HepG2 (cell line): ENCODE measurements at regions not wholly inside any gene's neighbourhood (a gene's known extent, or its start where the extent isn't known, plus 50 kb on each side); places are given as distances from the start of the nearest gene placed in this dataset.

Experiments
- ATAC-seq: fragments of 200-7000 bp; cut with Tn5 transposase; 3 replicates; pipeline ENCODE4 v1.9.1; 2020; ENCODE audit warnings: mild to moderate bottlenecking, moderate library complexity
- BruUV-seq: library from RNA; stranded (reverse); fragments of 400-500 nt; replicated peaks from 2 replicates; lab custom pipeline; 2021; lab: Mats Ljungman, UMichigan
- CTCF ChIA-PET: fragments of 300-600 bp; formaldehyde crosslinking; extraction: SDS; loops from one replicate; lab custom pipeline; 2021; ENCODE audit warnings: low total read pairs, inconsistent platforms, low intra/inter-chr PET ratio; lab: Yijun Ruan, JAX
- POLR2A ChIA-PET: fragments of 350-600 bp; sonication (Branson Sonifier 250); formaldehyde crosslinking; loops from one replicate; lab custom pipeline; 2020; ENCODE audit warnings: antibody characterized with exemption, inconsistent platforms; lab: Yijun Ruan, JAX
- DNase-seq: peaks from one replicate; pipeline ENCODE4 v3.0.0-alpha.2; 2015; ENCODE audit warnings: low spot score
- FAIRE-seq: peaks from 3 replicates; lab custom pipeline; 2011; peaks lifted over from hg19 to GRCh38; lab: Jason Lieb, UNC
- H2AFZ ChIP-seq: one replicate; pipeline ENCODE4 v1.6.1; 2011; ENCODE audit warnings: low read length, inconsistent platforms
- H3K27ac ChIP-seq: fragments of 300-600 bp; 3 replicates; pipeline ENCODE4 v1.8.0; 2011; ENCODE audit warnings: mixed run types, mild to moderate bottlenecking, mixed read lengths, low read length, inconsistent platforms; ENCODE audit not compliant: insufficient read depth; ENCODE audit errors: extremely low read length
- H3K27me3 ChIP-seq, 2 experiments: fragments of 200-600 bp in 1 of 2; 2 replicates in 1 of 2; 3 replicates in 1 of 2; pipeline versions ENCODE4 v1.6.0 to v1.8.0; 2011; ENCODE audit warnings: low read length in 2 of 2, mild to moderate bottlenecking in 2 of 2, moderate library complexity in 2 of 2, inconsistent platforms in 1 of 2; ENCODE audit not compliant: insufficient read depth in 2 of 2, control insufficient read depth in 1 of 2
- H3K36me3 ChIP-seq, 2 experiments: fragments of 200-600 bp in 1 of 2; replicated peaks in 1 of 2; 2 replicates in 1 of 2; 3 replicates in 1 of 2; pipeline versions ENCODE4 v1.5.1 to v1.8.0; 2011; ENCODE audit warnings: low read length in 2 of 2, inconsistent platforms in 1 of 2; ENCODE audit not compliant: insufficient read depth in 2 of 2, control insufficient read depth in 1 of 2
- H3K4me1 ChIP-seq: 2 replicates; pipeline ENCODE4 v1.5.1; 2012; ENCODE audit warnings: low read length, inconsistent platforms; ENCODE audit not compliant: insufficient read depth
- H3K4me2 ChIP-seq: 2 replicates; pipeline ENCODE4 v1.6.0; 2011; ENCODE audit warnings: low read depth, low read length, inconsistent platforms
- H3K4me3 ChIP-seq, 3 experiments: fragments of 200-600 bp in 1 of 3; sonication (generic), shearing (Covaris generic) in 1 of 3; replicated peaks in 1 of 3; 2 replicates each; pipeline ENCODE4 v1.5.1; 2011 to 2016; ENCODE audit warnings: low read length in 3 of 3, inconsistent platforms in 2 of 3, low read depth in 2 of 3, mild to moderate bottlenecking in 2 of 3, control low read depth in 1 of 3, mixed read lengths in 1 of 3; ENCODE audit not compliant: insufficient read depth in 1 of 3
- H3K79me2 ChIP-seq: one replicate; pipeline ENCODE4 v1.6.1; 2011; ENCODE audit warnings: low read length, inconsistent platforms; ENCODE audit not compliant: insufficient read depth
- H3K9ac ChIP-seq: 2 replicates; pipeline ENCODE4 v1.6.0; 2011; ENCODE audit warnings: mild to moderate bottlenecking, low read depth, low read length, inconsistent platforms; ENCODE audit not compliant: insufficient read depth
- H3K9me3 ChIP-seq: 2 replicates; pipeline ENCODE4 v1.5.1; 2012; ENCODE audit warnings: mild to moderate bottlenecking, low read length
- H4K20me1 ChIP-seq: 2 replicates; pipeline ENCODE4 v1.6.0; 2011; ENCODE audit warnings: inconsistent platforms, mild to moderate bottlenecking, low read length, moderate library complexity; ENCODE audit not compliant: insufficient read depth
- DPF2 ChIP-seq: sonication (generic); formaldehyde crosslinking; IDR thresholded peaks from 2 replicates; pipeline ENCODE4 v1.4.0; 2020; ENCODE audit warnings: mild to moderate bottlenecking, low read depth, missing genetic modification reagents, borderline replicate concordance
- FUBP1 ChIP-seq: sonication (generic); formaldehyde crosslinking; IDR thresholded peaks from 2 replicates; pipeline ENCODE4 v1.5.1; 2020; ENCODE audit warnings: missing genetic modification reagents, mild to moderate bottlenecking, borderline replicate concordance
- GMEB2 ChIP-seq: IDR thresholded peaks from 2 replicates; pipeline ENCODE4 v1.6.1; 2016; ENCODE audit warnings: missing biosample characterization, missing genetic modification reagents, low read depth
- SIN3A ChIP-seq: IDR thresholded peaks from 2 replicates; pipeline ENCODE4 v1.6.1; 2011; ENCODE audit warnings: low read depth, mild to moderate bottlenecking, control low read depth, low read length, borderline replicate concordance
- ZMYM2 ChIP-seq: sonication (generic); formaldehyde crosslinking; IDR thresholded peaks from 2 replicates; pipeline ENCODE4 v1.8.0; 2022; ENCODE audit warnings: mild to moderate bottlenecking, missing genetic modification reagents
- ZNF598 ChIP-seq: sonication (generic); formaldehyde crosslinking; IDR thresholded peaks from 2 replicates; pipeline ENCODE4 v1.5.1; 2020; ENCODE audit warnings: mild to moderate bottlenecking, missing genetic modification reagents, borderline replicate concordance
- ZNF646 ChIP-seq: sonication (generic); formaldehyde crosslinking; IDR thresholded peaks from 2 replicates; pipeline ENCODE4 v1.9.0; 2021; ENCODE audit warnings: mild to moderate bottlenecking, missing genetic modification reagents
- WGBS: methylation state at CpG from one replicate; pipeline ENCODE4 v1.1.6; 2017; ENCODE audit warnings: low lambda C conversion rate; 5-methylcytosine and 5-hydroxymethylcytosine counted together
- in situ Hi-C: cut with HindIII; loops from 2 replicates; pipeline ENCODE4 v1.10.0; 2017; ENCODE audit warnings: low pct_unique_long_range_greater_than_20kb; ENCODE audit not compliant: extremely low pct_ligation_motif_present
- intact Hi-C: fragments of 100-400 bp; cut with micrococcal nuclease; formaldehyde crosslinking; loops from one replicate; pipeline ENCODE4 v1.10.0; 2022; ENCODE audit not compliant: unreplicated experiment

GRCh38 chr19:29420482-29421195, 105.2 kb upstream of the VSTM2B start (continued):
- TF ChIP-seq ZNF646 (CRISPR knock-in tag) = no peak
- no peak for TF ChIP-seq ZMYM2
- no peak for TF ChIP-seq GMEB2 (CRISPR knock-in tag)
- TF ChIP-seq DPF2 (CRISPR knock-in tag) = no peak

DNA sequence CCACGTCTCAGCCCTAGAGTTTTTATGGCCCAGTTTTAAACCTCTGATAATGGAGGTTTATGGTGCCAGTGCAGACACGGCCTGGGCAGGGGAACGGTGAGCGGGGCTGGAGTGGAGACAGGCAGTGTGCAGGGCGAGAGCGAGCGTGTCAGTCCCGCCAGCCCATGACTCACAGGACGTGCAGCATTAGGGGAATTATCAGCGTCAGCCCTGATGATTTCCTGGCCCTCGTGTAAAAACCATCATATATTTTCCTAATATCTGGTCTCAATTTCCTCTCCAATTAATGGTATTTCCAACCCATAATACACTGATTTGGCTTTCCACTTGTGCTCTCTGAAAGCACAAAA, 104.6 kb upstream of the VSTM2B start:
- DNase-seq (no peak), ATAC-seq (no peak), FAIRE-seq (no peak)
- Histone ChIP-seq H3K79me2 (no peaks in the 10 kb centered on the region), H3K4me2 (no peak overlapping the region), H3K36me3 (no peaks in the 10 kb centered on the region), H3K4me3 (no peak overlapping the region), H3K9me3 (no peaks in the 10 kb centered on the region), H3K27ac (no peak overlapping the region), H2AFZ (no peak overlapping the region), H3K27me3 (no peaks in the 10 kb centered on the region; a peak in 2 of 5 replicates), H4K20me1 (no peaks in the 10 kb centered on the region), H3K4me1 (no peaks in the 10 kb centered on the region), H3K9ac (no peak overlapping the region)
- BruUV-seq = no TSS peak
- WGBS = 9% methylated on average over 6 of the region's 11 CpGs
- in situ Hi-C loops (no loop called here), intact Hi-C loops (no loop called here)
- POLR2A ChIA-PET = no interaction called here
- CTCF ChIA-PET = no interaction called here
- TF ChIP-seq SIN3A (no peak), ZNF598 (CRISPR knock-in tag) (no peak), FUBP1 (no peak)
